Activated B cell treated with CpG ODN at 0.5 μM for 24 hours (primary cell): ENCODE measurements at regions not wholly inside any gene's neighbourhood (a gene's known extent, or its start where the extent isn't known, plus 50 kb on each side); places are given as distances from the start of the nearest gene placed in this dataset.

ENCODE experiments used
- ATAC-seq: fragments of 200-7000 bp; cut with Tn5 transposase; one replicate; pipeline ENCODE4 v1.10.0; 2021; ENCODE audit warnings: low read depth, mild to moderate bottlenecking, moderate library complexity
- CTCF ChIA-PET: fragments of 350-600 bp; sonication (Branson Sonifier 250); formaldehyde crosslinking; loops from one replicate; lab custom pipeline; 2021; ENCODE audit warnings: antibody characterized with exemption; lab: Charles Lee
- POLR2A ChIA-PET: fragments of 350-600 bp; sonication (Branson Sonifier 250); formaldehyde crosslinking; loops from one replicate; lab custom pipeline; 2021; ENCODE audit warnings: antibody characterized with exemption; lab: Charles Lee
- DNase-seq: peaks from one replicate; pipeline ENCODE4 v3.0.0; 2022
- H3K27ac Mint-ChIP-seq: one replicate; pipeline ENCODE4 v1.8.0; 2020; ENCODE audit warnings: mixed read lengths
- H3K27me3 Mint-ChIP-seq: one replicate; pipeline ENCODE4 v1.8.0; 2021; ENCODE audit warnings: mixed read lengths
- H3K36me3 Mint-ChIP-seq: one replicate; pipeline ENCODE4 v1.8.0; 2021; ENCODE audit warnings: low read depth, mixed read lengths
- H3K4me1 Mint-ChIP-seq: one replicate; pipeline ENCODE4 v1.8.0; 2021; ENCODE audit warnings: mixed read lengths
- H3K4me3 Mint-ChIP-seq: one replicate; pipeline ENCODE4 v1.8.0; 2020; ENCODE audit warnings: mild to moderate bottlenecking, mixed read lengths
- H3K9me3 Mint-ChIP-seq: one replicate; pipeline ENCODE4 v1.8.0; 2020; ENCODE audit warnings: mixed read lengths
- intact Hi-C: fragments of 100-400 bp; cut with micrococcal nuclease; formaldehyde crosslinking; loops from one replicate; pipeline ENCODE4 v1.15.1; 2024
- TF ChIP-seq, protein P1 (sequence below): fragments of 200-600 bp; IDR thresholded peaks from one replicate; pipeline ENCODE4 v1.8.0; 2022; ENCODE audit warnings: antibody characterized with exemption, mild to moderate bottlenecking

DNA sequence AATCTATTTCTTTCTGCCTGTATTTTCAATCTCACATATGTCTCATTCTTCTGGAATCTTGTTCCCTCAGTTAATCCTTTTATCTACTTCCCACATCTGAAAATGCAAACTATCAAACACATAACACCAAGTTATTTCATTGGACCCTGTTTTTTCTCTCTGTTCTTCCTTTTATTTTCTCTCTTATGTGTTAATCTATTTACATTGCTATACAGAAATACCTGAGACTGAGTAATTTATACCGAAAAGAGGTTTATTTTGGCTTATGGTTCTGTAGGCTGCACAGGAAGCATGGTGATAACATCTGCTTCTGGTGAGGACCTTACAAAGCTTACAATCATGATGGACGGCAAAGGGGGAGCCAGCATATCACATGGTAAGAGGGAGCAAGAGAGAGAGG, 247.6 kb downstream of the TGFB2 start:
- ATAC-seq (no peak), DNase-seq (no peak)
- intact Hi-C loops = no loop called here
- no peak overlapping the region for H3K4me3 Mint-ChIP-seq
- H3K9me3 Mint-ChIP-seq = no peaks in the 10 kb centered on the region
- no peaks in the 10 kb centered on the region for H3K4me1 Mint-ChIP-seq
- TF ChIP-seq, protein P1, sequence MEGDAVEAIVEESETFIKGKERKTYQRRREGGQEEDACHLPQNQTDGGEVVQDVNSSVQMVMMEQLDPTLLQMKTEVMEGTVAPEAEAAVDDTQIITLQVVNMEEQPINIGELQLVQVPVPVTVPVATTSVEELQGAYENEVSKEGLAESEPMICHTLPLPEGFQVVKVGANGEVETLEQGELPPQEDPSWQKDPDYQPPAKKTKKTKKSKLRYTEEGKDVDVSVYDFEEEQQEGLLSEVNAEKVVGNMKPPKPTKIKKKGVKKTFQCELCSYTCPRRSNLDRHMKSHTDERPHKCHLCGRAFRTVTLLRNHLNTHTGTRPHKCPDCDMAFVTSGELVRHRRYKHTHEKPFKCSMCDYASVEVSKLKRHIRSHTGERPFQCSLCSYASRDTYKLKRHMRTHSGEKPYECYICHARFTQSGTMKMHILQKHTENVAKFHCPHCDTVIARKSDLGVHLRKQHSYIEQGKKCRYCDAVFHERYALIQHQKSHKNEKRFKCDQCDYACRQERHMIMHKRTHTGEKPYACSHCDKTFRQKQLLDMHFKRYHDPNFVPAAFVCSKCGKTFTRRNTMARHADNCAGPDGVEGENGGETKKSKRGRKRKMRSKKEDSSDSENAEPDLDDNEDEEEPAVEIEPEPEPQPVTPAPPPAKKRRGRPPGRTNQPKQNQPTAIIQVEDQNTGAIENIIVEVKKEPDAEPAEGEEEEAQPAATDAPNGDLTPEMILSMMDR = no peak
- ChIA-PET CTCF (no interaction called here), POLR2A (no interaction called here)
- H3K27me3 Mint-ChIP-seq = peaks cover 7% of the 10 kb centered on the region
- no peaks in the 10 kb centered on the region for H3K36me3 Mint-ChIP-seq
- H3K27ac Mint-ChIP-seq = no peak overlapping the region

DNA sequence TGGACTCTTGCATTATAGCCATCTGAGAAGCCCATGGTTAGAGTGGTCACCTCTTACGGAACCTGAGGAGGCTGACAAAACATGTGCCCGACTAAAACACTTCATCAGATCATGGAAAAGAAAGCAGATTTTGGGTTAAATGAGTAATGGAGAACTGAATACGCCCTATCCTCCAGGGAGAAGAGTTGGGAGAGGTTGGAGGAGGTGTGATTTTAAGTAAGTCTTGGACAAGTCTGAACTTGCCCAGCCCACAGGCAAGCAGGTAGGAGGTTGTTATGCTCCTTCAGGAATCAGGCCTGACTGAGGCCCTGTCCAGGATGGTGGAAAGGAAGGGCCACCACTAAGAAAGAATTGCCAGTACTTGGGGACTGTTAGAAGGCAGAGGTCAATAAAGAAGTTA, 255.8 kb downstream of the TGFB2 start:
- ATAC-seq = no peak
- no peak overlapping the region for H3K4me3 Mint-ChIP-seq
- TF ChIP-seq, protein P1 = no peak
- ChIA-PET POLR2A (no interaction called here), CTCF (no interaction called here)
- intact Hi-C loops = no loop called here
- H3K36me3 Mint-ChIP-seq = no peaks in the 10 kb centered on the region
- no peak for DNase-seq
- no peaks in the 10 kb centered on the region for H3K4me1 Mint-ChIP-seq
- peaks cover 4% of the 10 kb centered on the region for H3K27me3 Mint-ChIP-seq
- no peak overlapping the region for H3K27ac Mint-ChIP-seq
- no peaks in the 10 kb centered on the region for H3K9me3 Mint-ChIP-seq

DNA sequence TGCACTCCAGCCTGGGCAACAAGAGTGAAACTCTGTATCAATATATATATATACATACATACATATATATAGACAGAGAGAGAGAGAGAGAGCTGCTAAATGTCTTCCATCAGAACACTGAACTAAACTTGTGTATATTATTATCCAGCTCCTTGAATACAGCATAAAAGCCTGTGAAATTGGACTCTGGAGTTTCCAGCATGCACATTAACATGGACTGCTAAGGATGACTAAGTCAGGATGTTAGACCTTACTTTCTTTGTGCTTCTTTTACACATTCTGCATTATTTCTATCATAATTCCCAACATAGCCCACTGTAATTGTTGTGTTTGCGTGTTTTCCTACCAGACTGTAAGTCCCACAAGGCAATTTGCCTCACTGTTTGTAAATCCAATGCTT, 259.1 kb downstream of the TGFB2 start:
- ChIA-PET POLR2A (no interaction called here), CTCF (no interaction called here)
- H3K4me1 Mint-ChIP-seq = no peaks in the 10 kb centered on the region

DNA sequence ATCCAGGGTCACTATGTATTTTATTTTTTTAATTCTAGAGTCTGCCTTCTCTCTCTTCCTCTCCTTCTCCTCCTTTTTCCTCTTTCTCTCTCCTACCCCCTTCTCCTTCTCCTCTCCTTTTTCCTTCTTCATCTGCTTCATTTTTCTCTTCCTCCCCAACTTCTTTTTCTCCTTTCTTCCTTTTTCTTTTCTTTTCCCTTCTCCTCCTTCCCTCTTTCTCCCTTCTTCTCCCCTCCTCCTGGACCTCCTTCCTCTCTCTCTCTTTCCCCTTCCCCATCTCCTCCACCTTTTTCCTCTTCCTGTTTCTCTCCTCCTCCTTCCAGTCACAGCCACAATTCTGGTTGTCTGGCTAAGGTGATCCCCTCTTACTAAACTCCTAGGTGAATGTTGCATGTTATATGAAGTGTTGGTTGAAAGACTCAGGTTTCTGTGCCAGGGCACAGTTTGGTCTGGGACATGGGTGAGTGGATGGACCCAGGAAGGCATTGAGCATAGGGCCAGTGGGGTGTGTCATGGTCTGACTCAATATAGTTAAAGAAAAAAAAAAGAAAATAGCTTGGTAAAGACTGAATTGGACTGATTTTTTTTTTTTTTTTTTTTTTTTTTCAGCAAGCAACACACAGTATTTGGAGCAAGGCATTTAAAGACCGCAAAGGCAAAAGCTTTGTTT, 266.9 kb downstream of the TGFB2 start:
- H3K27ac Mint-ChIP-seq = no peak overlapping the region
- CTCF ChIA-PET = no interaction called here
- no peaks in the 10 kb centered on the region for H3K4me1 Mint-ChIP-seq
- no peaks in the 10 kb centered on the region for H3K36me3 Mint-ChIP-seq
- H3K27me3 Mint-ChIP-seq = no peaks in the 10 kb centered on the region
- no peak for DNase-seq
- POLR2A ChIA-PET = interaction anchor here (0.7 kb wide), 1 partner anchor 8 kb away, joined by 4 read pairs; no protein-coding TSS in a partner anchor
- H3K9me3 Mint-ChIP-seq = peaks cover 14% of the 10 kb centered on the region
- TF ChIP-seq, protein P1 = no peak
- intact Hi-C loops = no loop called here
- no peak for ATAC-seq
- H3K4me3 Mint-ChIP-seq = no peak overlapping the region

More for the DNA sequence above, 259.1 kb downstream of the TGFB2 start:
- Mint-ChIP-seq H3K27ac (no peak overlapping the region), H3K4me3 (no peak overlapping the region), H3K27me3 (no peaks in the 10 kb centered on the region), H3K36me3 (no peaks in the 10 kb centered on the region), H3K9me3 (peaks cover 6% of the 10 kb centered on the region)
- TF ChIP-seq, protein P1 = no peak
- DNase-seq = no peak
- no peak for ATAC-seq
- intact Hi-C loops = no loop called here

DNA sequence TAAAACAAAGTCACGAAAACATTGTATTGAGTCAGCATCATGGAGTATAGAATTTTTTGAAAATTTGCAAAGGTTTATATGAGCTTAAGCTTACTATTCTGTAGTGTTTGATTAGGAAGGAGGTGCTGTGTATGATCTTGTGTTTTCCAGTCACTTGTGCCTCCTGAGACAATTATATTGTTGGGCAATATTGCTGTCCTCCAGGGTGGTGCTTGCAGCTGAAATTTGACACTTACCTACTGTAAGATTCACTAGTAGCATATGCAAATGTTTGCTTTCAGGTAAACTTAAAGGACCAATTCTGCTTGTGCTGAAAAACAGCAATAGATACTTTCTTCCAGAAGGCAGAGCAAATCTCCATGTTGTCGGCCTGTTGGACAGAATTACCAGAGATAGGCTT, 268.0 kb downstream of the TGFB2 start:
- TF ChIP-seq, protein P1 = no peak
- Mint-ChIP-seq H3K27ac (no peak overlapping the region), H3K9me3 (peaks cover 12% of the 10 kb centered on the region), H3K4me1 (no peaks in the 10 kb centered on the region), H3K36me3 (no peaks in the 10 kb centered on the region), H3K4me3 (no peak overlapping the region), H3K27me3 (no peaks in the 10 kb centered on the region)
- CTCF ChIA-PET = no interaction called here
- ATAC-seq (no peak), DNase-seq (no peak)
- POLR2A ChIA-PET = no interaction called here
- intact Hi-C loops = no loop called here
